ENCODE measurements at regions not wholly inside any gene's neighbourhood (a gene's known extent, or its start where the extent isn't known, plus 50 kb on each side); places are given as distances from the start of the nearest gene placed in this dataset.

DNA sequence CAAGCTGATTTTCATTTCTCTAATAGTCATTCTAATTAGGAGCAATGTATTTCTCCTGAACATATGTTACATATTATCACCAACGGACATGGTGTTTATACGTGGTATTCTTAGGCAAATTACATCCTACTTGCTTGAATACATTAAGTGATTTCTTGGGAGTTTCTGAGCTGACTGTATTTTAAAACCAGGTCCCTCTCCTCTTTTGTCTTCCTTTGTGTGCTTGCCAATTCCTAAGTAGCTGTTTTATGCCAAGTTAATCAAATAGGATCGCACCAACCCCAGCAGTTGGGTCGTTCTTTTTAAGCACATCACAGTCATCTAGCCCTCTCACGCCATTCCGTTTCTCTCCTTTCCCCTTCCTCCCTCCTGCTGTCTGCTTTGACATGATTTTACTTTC lies 75.4 kb upstream of the MAP2 start:
- intact Hi-C loops (cut with micrococcal nuclease), result no loop called here

DNA sequence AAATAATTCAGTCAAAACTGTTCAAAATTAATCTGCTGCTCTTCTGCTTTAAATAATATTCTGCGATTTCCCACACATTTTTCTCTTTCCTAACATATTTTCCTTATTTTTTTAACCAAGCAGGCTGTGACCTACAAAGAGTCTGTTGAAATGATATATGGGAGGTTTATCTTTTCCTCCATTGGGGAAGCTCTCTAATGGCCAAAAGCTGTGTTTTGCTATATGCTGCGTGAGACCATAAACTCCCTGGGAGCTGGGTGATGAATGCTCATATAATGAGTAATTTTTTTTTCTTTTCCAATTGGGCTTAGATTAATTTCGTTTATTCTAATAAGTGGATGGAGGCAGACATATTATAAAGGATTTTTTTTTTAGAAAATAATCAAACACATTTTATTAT lies 72.2 kb upstream of the MAP2 start:
- intact Hi-C loops (cut with micrococcal nuclease), result no loop called here

DNA sequence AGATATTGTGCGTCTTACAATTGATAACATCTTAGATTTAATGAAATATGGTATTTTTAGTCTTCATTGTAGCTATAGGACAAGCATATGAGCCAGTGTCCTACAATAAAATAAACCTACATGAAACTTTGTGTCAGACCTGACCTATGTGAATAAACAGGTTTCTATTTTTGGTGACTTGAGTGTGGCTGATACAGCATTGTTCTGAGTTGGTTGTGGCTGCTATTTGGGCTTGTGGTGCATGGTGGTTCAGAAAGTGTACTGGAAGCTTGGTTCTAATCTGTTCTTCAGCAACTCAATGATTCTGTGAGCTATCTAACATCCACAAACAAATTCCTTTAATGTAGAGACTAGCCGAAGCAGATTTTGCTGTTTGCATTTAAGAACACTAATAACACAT lies 64.9 kb upstream of the MAP2 start:
- intact Hi-C loops (cut with micrococcal nuclease), result no loop called here

DNA sequence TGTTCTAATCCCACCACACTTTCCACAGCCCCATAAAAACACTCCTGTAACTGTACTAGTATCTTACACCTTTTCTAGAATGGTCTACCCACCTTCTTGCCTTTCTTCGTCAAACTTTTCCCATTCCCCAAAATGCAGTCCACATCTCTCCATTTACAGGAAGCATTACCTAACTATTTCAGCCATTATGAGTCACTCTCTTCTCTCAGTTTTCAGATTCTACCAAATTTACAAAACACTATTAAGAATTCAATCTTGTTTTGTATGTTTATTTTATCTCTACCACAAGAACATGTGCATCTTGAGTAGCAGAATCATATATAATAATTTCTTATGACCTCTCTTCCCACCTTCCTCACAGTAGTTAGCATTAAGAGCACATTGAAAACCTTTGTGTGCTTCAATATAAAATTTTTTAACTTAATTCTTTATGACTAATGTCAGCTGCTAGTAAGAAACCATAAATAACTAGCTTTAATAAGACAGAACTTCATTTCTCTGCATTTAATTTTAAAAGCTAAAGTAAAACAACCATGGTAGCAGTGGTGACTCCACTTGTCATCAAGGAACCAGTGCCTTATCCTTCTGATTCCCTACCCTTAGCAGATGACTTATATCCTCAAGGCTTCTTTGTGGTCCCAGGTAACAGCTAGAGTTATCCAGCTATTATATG lies 56.6 kb upstream of the MAP2 start:
- intact Hi-C loops (cut with micrococcal nuclease), result no loop called here

DNA sequence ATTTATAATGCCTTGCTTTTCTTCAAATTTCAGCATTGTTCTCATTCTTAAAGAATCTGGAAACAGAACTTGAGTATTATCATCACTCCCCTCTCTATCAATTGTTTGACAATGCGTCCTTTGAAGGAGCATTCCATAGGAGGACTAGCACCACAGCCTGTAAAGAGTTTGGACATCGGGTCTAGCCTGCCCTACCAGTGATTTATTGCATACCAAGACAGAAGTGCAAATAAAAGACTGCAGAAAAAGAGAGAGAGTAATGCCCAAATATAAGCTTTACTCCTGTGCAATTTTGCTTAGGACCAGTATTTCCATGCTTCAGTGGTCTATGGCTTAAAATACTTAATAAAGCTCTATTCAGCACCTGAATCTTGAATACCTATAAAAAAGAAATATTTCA lies 55.4 kb upstream of the MAP2 start:
- intact Hi-C loops (cut with micrococcal nuclease), result no loop called here

DNA sequence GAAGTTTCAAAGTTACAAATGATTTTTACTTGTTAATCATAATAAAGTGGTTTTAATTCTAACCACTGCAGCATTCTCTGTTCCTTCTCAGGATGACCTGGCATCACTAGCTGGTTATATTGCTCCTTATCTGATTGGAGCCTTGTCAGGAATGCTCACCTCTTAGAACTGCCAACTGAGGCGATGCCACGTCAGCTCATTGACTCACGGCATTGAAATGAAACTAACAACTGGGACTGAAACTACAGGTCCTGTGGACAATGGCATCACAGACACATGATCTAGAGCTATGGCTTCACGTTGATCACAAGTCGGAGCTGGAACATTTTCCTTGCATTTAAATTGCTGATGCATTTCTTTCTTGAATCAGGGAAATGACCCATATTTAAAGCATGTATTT lies 54.9 kb upstream of the MAP2 start:
- intact Hi-C loops (cut with micrococcal nuclease), result no loop called here

DNA sequence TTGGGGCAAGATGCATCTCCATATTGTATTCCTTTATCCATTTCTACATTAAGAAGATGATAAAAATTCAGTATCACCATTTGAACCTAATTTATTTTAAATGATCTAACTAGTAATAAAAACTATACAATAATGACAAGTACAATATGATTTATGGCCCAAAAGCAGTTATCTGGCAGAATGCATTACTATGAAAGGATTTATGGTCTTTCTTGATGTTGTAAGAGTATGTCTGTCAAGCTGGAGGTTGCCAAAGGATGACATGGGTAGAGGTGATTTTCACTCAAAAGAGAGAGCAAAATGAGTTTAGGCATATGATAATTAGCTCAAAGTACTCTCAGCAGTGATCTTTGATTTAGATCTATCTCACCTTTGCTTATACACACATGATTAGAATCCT lies 54.2 kb upstream of the MAP2 start:
- intact Hi-C loops (cut with micrococcal nuclease), result no loop called here

DNA sequence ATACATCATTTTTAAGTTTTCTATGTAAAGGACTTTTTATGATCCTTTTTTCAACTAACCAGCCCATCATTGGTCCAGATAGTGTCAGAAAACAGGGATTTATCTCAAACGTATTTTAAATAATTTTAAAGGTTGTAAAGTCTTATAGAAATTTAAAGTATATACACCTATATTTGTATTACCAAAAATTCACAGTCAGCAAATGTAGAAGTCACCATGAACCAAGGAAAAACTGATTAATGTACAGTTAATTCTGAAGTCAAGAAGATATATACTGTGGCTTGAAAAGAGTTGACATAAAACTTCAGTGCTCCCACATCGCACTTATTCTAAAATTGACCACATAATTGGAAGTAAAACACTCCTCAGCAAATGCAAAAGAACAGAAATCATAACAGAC lies 52.4 kb upstream of the MAP2 start:
- intact Hi-C loops (cut with micrococcal nuclease), result no loop called here

Data from T-helper 1 cell treated with Interleukin-12 subunit alpha and Interleukin-12 subunit beta and Interleukin-4 antibody, amounts not matched to agents 30 ng/mL and 1 ng/mL, for 36 hours (primary cell).